Gastrocnemius medialis (tissue), 4 donors: ENCODE measurements at regions not wholly inside any gene's neighbourhood (a gene's known extent, or its start where the extent isn't known, plus 50 kb on each side); places are given as distances from the start of the nearest gene placed in this dataset.

Experiments
- POLR2A ChIP-seq, 2 donors: fragments of 450-650 bp; IDR thresholded peaks; one replicate each; pipeline ENCODE4 v1.6.1; 2017; ENCODE audit warnings: antibody characterized with exemption in 2 of 2, mild to moderate bottlenecking in 2 of 2, moderate library complexity in 2 of 2
- TF ChIP-seq, protein P1 (sequence below), 5 experiments: fragments of 450-650 bp in 3 of 5; fragments of 200-600 bp in 2 of 5; sonication (generic) in 2 of 5; IDR thresholded peaks in 4 of 5; conservative IDR thresholded peaks in 1 of 5; 1 replicate in 4 of 5; 2 replicates in 1 of 5; pipeline ENCODE4 v1.5.1; 2016 to 2019; ENCODE audit warnings: antibody characterized with exemption in 5 of 5, mild to moderate bottlenecking in 3 of 5, moderate library complexity in 3 of 5

DNA sequence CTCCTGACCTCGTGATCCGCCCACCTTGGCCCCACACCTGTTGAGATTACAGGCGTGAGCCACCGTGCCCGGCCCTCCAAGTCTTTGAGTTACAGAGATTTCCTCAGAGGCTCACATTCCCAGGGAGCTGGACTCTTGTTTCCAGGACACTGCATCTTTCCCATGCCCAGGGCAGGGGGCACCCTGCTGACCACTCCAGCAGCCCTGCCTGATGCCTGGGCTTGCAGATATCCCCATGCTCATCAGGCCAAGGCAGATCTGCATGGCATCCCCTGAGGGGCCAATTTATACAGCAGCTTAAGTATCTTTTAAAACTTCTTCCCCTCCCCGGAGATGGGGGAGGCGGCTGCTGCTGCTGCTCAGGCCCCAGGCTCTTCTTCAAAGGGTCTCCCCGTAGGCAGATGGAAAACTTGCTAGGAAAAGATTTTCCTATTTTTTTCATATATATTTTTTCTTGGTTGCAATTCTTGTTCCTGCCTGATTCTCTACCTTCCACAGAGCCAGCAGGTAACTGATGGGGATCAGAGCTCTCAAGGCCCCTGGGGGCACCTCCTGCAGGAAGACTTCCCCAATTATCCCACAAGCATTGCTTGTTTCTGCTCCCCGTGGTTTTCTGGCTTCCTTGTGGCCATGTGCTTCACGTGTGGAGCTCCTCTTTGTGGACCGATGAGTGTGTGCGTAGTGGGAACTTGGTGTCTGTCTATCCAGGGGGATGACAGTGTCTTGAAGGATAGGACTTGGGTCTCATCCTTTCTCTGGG is 102.2 kb upstream of the SDK2 start:
- TF ChIP-seq, protein P1, sequence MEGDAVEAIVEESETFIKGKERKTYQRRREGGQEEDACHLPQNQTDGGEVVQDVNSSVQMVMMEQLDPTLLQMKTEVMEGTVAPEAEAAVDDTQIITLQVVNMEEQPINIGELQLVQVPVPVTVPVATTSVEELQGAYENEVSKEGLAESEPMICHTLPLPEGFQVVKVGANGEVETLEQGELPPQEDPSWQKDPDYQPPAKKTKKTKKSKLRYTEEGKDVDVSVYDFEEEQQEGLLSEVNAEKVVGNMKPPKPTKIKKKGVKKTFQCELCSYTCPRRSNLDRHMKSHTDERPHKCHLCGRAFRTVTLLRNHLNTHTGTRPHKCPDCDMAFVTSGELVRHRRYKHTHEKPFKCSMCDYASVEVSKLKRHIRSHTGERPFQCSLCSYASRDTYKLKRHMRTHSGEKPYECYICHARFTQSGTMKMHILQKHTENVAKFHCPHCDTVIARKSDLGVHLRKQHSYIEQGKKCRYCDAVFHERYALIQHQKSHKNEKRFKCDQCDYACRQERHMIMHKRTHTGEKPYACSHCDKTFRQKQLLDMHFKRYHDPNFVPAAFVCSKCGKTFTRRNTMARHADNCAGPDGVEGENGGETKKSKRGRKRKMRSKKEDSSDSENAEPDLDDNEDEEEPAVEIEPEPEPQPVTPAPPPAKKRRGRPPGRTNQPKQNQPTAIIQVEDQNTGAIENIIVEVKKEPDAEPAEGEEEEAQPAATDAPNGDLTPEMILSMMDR (IDR thresholded peaks at IDR 0.05 in 4 of 5, conservative IDR thresholded peaks at IDR 0.05 in 1 of 5) = no peak
- TF ChIP-seq POLR2A (IDR thresholded peaks at IDR 0.05) = no peak
